Nucleus accumbens (tissue), 56 donors: ENCODE measurements at regions not wholly inside any gene's neighbourhood (a gene's known extent, or its start where the extent isn't known, plus 50 kb on each side); places are given as distances from the start of the nearest gene placed in this dataset.
A peak's percentile ranks its signal among the peaks of the same experiment; 100 is the strongest.

ENCODE experiments used
- DNase-seq, 56 donors: peaks; one replicate each; lab custom pipeline; 2025; lab: John Stamatoyannopoulos, UW

DNA sequence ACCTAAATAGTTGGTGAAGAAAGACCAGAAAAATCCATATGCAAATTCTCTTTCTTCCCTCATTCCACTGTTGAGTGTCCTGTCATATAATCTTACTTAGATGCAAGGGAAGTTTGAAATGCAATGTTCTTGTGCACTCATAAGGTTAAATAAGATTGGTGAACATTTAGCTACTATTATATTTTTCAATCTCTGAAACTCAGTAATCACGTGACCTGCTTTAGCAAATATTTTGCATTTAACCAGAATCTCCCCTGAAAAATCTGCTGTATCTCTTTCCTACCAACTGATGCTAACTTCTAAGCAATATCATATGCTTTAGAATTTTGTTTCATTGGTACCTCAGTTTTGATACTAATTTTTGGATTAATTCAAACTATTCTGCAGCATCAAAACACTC lies 533.2 kb downstream of the RIT2 start:
- DNase-seq, result no peak

DNA sequence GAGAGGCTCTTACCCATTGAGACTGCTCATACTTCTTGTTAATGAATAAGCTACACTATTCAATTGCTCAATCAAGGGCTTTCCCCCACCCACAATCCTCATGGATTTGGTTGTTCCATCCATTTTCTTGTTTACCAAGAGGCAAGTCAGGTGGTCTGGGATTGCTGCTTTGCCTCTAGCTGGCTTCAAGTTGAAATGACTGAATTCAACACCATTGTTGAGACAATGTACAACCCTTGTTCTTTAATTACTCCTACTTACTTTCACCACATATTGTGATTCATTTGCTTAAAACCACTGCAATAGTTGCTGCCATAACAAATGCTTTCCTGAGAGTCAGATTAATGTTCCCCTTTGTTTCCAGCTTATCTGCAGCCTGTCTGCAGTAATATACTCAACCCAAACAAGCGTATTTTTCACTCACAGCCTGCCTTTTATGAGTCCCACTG lies 532.2 kb downstream of the RIT2 start:
- DNase-seq, result no peak

DNA sequence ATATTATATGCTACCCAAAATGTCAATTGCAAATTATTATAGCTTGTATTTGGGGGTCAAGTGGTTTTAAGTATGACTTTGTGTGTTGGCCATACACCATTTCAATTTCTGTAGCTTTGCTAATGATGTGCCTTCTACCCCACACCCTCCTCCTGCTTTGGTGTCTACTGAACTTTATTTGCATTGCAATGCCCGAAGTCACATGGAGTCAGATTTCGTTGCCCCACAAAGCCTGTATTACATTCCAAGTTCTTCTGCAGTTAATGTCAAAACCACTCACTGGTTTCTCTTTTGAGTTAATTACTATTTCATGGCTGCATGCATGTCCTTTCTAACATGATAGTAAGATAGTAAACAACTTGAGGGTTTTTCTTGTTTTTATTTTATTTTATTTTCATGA lies 528.9 kb downstream of the RIT2 start:
- no peak for DNase-seq

DNA sequence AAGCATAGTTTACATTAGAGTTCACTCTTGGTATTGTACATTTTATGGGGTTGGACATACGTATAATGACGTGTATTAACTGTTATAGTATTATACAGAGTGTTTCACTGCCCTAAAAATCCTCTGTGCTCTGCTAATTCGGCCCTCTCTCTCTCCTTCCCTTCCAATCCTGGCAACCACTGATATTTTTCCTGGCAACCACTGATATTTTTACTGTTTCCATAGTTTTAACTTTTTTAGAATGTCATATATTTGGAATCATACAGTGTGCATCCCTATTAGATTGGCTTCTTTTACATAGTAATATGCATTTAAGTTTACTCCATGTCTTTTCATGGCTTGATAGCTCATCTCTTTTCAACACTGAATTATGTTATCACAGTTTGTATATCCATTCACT lies 526.7 kb downstream of the RIT2 start:
- DNase-seq, result no peak

DNA sequence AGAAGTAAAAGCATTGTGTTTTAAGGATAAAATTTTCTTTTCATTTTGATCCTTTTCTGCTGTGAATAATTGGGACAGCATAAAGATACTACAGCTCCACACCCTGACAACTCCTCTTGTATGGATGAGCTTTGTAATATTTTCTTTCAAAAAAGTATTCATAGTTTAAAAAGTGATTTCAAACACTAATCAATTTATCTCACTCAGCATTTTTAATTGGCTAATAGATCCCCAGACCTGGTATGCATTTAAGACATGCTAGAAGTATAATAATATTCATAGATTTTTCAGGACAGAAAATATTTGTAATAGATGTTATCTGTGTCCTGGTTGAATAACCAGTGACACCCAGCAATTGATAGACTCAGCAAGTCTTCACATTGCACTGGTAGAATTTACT lies 510.7 kb downstream of the RIT2 start:
- no peak for DNase-seq

DNA sequence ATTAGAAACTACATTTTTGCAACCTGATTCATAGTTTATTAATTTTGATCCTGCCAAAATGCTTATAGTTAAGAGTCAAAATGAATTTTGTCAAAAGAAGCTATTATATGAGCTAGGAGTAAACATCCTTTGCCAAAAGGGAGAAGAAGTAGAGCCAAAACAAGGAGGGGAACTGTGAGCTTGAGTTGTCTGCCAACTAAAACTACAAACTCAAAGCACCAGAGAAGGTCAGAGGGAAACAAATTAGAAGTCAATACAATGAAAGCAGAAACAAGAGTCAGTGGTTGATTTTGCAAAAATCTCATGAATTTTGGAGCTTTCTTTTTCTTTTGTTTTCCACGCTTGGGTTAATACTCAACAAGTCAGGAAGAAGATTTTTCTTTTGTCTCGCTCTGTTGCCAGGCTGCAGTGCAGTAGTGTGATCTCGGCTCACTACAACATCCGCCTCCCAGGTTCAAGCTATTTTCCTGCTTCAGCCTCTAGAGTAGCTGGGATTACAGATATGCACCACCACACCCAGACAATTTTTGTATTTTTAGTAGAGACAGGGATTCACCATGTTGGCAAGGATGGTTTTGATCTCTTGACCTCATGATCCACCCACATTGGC lies 508.5 kb downstream of the RIT2 start:
- DNase-seq, result no peak

DNA sequence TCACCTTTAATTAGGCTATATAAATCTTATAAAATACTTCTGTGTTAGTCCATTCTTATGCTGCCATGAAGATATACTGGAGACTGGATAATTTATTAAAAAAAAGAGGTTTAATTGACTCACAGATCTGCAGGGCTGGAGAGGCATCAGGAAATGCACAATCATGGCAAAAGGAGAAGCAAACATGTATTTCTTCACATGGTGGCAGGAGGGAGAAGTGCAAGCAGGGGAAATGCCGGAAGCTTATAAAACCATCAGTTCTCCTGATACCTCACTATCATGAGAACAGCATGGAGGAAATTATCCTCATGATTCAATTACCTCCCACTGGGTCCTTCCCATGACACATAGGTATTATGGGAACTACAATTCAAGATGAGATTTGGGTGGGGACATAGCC lies 504.4 kb downstream of the RIT2 start:
- no peak for DNase-seq

DNA sequence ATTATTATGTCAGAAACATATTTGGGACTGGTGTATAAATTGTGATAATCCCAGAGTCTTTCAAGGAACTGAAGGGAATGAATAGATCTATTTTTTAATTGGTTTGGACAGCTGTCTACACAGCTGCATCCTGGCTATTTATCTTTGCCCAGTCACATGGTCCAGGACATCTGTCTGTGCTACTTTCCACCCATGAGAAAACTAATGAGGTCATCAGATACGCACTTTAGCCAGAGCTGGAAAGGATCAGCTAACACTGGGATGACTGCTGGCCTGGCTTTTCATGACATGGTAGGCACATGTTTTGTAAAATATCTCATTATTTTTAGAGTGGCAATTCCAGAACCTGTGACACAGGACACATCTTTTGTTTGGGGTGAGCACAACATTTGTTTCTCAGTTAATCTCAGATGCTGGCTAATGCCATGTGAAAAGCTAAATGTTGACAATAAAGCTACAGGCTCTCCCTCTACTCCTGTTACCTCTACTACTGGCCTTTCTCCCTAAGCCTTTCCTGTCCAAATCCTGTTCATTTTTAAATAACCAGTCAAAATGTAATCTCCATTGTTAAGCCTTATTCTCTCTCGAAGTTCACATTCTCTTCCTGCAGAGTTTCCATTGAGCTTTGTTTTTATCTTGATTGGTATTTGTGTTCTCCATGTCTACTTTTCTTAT lies 500.7 kb downstream of the RIT2 start:
- DNase-seq, result peak in 38 of 56 donors; percentile 3 to 73 (median 36)

DNA sequence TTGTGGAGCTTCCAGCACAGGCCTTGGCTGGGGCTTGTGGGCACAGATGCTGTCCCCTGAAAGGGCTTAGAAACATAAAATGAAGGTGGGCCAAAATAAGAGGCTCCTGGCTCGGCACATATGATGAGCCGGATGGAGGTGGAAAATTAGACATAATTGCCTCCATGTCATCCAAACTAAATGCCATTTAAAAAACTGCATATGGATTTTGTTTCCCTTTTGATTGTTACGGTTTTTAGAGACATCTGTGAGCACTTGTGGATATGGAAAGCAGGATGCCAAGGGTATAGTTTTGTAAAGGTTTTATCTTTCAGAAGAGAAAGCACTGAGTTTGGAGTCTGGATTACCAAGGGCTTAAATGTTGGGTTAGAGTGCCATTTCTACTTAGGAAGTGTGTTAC lies 498.3 kb downstream of the RIT2 start:
- DNase-seq, result no peak

DNA sequence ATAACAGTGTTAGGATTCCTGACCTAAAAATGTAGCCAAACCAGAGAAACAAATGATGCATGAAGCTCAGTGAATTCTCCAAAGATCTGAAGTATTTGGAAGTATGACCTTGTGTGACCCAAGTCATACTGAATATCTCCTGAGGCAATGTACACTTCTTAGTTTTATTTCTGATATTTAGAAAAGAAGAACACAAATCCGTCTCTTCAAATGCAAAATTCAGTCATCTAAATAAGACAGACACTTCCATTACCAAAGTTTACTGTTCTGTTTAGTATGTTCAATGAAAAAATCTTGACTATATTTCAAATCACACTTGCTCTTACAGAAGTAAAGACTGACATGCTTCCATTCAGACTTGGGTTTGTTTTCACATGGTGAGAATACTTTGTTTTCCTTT lies 495.7 kb downstream of the RIT2 start:
- no peak for DNase-seq

DNA sequence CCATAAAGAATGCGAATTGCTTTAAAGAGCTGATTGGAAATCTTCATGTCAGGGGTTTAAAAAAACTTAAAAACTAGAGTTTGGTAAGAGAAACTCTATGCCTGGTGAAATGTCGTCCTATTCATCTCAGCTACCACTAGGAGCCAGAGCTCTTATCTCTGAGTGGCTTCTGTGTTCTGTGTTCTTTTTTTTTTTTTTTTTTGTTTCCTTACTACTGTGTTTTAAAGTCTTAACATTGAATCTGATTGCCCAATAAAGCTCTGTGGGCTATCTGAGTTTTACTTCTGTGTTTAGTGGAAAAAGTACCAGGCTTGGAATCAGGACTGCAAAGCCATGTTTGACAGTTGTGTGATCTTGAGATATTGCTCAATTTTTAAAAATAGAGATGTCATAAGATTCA lies 494.8 kb downstream of the RIT2 start:
- no peak for DNase-seq

DNA sequence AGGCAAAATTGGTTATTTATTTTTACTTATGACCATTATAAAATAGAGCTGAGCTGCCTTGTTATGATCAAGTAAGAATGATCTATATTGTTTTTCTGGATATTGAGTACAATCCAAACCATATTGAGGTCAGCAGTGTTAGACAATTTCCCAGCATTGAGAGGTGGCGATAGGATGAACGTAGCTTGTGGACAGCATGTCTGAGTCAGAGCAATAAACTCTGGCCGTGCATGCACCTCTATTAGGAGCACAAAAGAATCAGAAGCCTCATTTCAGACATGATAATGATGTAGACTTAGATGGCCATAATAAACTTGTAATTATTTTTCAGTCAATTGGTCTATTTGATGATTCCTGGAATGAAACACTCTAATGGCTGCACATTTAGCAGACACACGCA lies 491.6 kb downstream of the RIT2 start:
- DNase-seq, result no peak

DNA sequence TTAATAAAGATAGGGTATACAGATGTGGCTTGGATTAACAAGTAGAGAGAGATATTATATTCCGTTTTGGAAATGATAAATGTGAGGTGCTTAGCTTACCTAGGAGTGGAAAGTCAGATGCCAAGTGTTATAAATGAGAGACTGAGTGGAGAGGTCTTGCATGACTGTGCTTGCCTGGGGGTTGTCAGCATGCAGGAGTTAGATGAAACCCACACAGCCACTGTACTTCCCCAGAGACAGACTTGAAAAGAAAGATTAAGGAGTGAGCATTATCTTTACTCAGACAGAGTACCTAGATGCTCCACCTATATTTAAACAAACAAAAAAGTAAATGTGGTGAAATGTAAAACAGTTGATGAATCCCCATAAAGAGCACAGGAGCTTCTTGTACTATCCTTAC lies 482.7 kb downstream of the RIT2 start:
- DNase-seq, result no peak

DNA sequence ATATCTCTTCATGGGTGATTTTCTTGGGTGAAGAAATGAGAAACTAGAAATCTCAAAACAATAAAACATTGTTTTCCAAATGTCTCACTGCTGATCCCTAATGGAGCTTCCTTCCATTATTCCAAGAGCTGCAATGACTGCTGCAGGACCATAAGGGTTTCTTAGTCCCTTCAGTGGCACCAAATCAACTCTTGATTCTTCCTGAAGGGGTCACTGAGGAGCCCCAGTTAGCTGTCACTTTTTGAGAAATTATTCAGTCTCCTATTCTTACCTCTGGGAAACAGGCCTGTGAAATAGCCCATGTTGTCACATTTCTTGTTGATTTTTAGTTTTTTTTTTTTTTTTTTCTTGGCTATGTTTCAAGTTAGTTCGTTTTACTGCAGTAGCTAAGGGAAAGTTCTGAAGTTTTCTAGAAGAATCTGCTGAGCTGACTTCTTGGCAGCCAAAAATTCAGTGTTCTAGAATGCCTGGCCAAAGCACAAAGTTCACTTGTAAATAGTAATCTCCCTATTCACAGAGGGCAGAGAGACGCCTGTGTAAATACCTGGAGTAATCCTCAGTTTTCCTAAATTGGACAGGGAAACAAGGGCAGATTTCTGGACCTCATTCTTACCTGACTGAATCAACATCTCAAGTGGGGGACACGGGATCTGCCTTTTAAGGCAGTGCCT lies 480.0 kb downstream of the RIT2 start:
- DNase-seq, result no peak

DNA sequence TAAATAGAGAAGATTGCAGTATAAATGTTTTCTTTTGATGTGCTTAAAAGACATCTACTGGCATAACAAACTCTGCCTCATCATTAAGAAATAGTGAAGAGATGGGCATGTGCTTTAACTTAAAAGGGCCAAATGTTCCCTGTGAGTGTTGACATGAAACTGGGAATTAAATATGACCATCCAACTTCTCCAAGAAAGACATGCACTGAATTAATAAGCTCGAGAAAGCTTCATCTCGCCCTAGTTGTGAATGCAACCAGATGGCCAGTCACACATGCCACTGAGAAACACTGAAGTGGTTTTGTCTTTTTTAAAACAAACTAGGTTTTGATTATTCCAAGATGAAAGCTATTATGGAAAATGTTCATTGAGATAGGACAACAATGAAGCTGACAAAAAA lies 479.2 kb downstream of the RIT2 start:
- no peak for DNase-seq

DNA sequence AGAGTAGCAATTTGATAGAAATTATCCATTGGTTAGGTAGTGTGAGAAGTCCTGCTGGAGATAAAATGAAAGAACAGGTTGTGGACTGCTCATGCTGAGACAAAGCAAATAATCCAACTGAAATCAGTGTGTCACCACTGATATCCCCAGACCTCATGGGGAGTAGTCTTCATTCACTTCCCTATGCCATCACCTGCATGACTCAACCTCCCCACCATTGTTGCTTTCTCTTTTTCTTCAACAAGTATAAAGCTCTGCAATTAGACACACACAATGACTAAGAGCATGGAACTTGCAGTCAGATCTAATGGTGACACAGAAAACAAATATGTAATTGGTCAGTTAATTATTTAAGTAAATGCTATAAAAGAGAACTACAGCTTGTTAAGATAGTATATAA lies 475.3 kb downstream of the RIT2 start:
- no peak for DNase-seq

DNA sequence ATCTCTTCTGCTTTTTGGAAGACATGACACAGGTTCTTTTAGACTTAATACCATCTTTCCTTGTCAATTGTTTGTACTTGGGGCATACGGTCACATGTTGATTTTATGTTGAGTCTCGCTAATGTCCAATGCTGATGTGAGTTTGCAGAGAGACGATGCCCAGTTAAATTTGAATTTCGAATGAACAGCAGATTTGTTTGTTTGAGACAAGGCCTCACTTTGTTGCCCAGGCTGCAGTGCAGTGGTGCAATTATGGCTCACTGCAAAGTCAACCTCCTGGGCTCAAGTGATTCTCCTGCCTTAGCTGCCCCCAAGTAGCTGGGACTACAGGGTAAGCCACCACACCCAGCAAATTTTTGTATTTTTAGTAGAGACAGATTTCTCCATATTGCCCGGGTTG lies 473.5 kb downstream of the RIT2 start:
- DNase-seq, result peak in 25 of 56 donors; percentile 1 to 28 (median 10)

DNA sequence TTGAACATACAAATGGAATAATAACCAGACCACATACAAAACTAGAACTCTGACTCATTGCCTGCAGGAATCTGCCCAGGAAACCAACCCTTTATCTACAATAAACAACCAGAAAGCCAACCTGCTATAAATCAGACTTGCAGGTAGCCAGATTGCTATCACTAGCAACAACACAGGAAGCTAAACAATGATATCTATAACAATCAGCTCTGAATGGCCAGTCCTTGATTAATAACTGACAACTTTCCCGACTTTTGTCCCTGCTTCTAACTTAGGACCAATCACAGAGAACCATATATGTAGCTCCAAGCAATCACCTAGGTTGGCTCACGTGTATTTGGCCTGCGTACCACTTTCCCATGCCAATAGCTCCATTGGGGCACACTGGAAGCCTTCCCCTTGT lies 470.8 kb downstream of the RIT2 start:
- no peak for DNase-seq

DNA sequence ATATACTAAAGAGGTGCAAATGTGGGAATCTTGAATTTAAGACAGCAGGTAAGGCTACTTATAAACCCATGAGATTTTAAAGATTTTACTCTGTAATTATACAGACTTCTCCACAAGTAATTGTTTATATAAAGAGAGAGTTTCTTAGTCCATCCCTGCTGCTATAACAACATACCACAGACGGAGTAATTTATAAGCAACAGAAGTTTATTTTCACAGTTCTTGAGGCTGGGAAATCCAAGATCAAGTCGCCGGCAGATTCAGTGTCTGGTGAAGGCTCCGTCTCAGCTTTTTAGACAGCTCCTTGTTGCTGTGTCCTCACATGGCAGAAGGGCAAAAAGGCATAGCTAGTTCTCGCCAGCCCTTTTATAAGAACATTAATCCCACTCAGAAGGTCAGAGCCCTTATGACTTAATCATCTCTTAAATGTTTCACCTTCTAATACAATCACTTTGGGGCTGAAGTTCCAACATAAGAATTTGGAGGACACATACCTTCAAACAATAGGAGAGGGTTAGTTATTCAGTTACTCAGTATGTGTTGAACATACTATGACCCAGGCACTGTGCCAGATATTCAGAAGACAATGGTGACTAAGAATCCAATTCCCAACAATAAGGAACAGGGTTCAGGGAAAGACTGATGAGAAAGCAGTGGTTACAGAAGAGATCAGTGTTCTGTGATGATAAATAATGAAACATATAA lies 466.0 kb downstream of the RIT2 start:
- DNase-seq, result peak in 1 of 56 donors; percentile 3

DNA sequence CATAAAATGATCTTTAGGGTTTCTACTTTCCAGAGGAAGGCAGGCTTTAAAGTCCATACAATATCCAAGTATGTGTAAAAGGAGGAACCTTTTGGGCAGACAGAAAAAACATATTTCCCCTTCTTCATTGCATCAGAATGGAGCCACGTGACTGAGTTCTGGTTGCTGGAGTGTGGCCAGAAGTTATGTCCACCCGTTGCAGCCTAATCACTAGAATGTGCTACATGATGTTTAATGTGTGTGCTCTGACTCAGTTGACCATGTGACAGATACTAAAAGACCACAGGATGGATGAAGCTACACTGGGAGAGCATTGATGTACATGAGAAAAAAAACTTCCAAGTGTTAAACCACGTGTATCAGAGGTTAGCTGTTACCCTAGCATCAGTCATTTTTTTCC lies 460.9 kb downstream of the RIT2 start:
- DNase-seq, result no peak

DNA sequence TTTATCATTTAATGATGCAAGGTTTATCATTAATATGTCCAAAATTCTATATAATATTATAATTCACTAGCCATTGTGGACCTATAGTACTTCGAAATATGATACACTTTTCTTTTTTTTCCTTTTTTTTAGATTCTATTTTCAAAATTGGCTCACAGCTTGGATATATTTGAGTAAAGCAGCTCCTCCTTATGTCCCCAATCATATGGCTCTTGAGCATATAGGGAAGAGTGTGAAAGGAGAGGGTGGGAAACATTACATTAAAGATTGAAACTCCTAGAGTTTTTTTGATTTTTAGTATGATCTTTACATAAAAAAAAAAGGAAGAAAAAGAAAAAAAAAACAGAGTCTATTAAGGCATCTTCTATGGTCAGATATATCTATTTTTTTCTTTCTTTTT lies 457.9 kb downstream of the RIT2 start:
- DNase-seq, result no peak

DNA sequence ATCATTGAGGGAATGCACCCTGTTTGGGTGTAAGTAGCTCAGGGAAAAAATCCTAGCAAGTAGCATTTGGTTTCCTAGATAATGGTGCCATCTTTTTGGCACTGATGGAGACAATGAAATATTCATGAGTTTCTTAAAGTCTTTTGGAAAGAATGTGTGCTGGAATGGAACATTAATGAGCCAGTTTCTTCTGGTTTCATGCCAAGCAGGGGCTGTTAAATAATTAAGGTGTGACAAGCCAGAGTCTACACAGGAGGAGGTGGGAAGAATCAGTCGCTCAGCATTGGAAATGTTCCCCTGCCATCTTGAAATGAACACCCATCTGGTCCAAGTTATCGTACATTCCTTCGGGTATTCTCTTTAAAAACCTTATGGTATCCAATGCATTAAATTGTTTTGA lies 457.3 kb downstream of the RIT2 start:
- DNase-seq, result no peak
